HG03354 (cell line): ENCODE measurements at regions not wholly inside any gene's neighbourhood (a gene's known extent, or its start where the extent isn't known, plus 50 kb on each side); places are given as distances from the start of the nearest gene placed in this dataset.
"Not testable (repeated sequence)": the region's sequence is repeated elsewhere in the genome, so short reads cannot be mapped to it uniquely, and the experiment has no call there.

Source experiments
- ATAC-seq: cut with Tn5 transposase; IDR thresholded peaks from one replicate; pipeline ENCODE4 v1.9.1; 2021; ENCODE audit warnings: mild to moderate bottlenecking; ENCODE audit not compliant: unreplicated experiment, poor library complexity, severe bottlenecking

DNA sequence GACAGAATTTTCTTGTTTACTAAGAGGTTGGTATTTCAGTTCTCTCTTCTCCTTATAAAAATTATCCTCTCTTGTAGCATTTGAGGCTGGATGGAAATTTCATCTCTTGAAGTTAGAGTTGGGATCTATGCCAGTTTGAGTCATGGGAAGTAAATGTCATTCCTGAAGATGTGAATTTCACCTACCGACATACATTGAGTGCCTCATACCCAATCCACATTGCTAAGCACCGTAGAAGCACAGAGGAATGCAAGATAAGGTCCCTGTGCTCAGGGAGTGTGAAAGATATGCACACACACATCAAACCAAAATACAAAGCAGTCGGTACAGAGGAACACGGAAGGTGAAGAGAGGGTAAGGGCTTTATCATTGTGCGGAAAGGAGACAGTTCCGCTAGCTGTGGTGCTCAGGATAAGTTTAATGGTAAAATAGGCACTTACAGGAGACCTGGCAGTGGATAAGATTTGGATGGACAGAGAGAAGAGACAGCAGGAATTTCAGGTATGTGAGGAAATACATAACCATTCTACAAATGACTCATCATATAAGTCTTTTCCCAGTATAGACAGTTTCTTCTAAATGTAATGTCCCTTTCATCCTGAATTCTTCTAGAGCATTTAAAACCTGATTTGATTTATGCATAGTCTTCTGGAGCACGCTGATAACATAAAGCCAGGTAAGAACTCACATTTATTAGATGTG lies 205.3 kb upstream of the ST6GAL2 start:
- ATAC-seq: no peak

DNA sequence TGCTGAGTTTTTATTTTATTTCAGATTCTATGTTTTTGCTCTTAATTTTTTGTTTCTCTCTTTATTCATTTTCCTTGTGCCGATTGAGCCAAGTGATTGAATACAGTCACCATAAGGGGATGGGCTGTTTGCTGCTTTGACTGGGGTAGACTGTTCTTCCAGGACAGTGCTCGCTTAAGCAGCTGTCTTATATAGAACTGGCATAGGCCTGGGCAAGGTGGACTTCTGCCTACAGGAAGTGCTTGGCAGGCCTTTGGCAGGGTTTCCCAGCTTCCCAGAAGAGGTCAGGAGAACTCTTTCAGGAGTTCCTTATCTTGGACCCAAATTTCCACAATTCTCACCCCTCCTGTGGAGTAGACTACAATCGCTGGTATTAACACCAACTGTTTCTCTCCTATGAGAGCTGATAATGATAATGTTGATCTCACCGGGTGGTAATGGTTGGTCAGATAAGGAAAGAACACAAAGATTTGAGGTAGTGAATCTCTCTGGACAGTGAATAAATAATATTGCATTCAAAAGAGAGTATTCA lies 207.5 kb upstream of the ST6GAL2 start:
- no peak for ATAC-seq

DNA sequence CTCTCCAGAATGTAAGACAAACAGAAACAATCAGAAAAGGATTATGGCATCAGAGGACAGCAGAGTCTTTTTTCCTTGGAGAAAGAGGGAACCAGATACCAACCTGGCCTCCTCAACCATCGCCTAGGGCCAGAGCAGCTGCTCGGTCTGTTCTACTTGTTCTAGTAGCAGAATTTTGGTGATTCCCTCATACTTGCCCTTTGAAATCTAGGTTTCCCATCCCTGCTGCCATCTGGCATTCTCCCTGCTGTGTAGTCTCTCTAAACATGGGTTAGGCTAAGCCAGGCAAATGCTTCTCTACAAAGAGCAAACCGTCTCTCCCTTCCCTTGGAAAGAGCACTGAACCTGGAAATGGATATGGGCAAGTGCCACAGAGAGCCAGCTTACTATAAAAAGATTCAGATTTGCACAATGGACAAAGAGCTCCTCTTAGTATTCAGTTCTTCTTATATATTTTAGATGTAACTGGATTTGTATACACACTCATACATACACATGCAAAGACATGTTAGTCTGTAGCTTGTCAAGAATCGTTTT lies 208.6 kb upstream of the ST6GAL2 start:
- ATAC-seq: no peak

DNA sequence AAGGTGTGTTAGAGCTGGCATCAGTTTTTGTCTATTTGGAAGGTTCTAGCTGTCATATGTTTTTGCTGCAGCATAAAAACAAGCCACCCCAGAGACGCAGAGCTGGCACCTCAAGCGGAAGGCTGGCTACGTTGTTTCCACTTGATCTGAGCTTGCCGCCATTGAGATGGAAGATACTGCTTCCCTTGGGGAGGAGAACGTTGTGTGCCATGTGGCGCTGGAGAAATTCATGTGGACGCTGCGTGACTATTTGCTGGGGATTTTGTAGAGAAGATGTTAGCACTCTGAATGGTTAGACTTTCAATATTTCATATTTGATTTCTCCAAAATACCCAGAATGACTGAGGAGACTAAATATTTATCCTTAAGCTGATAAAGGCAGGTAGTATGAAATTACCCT lies 216.2 kb upstream of the ST6GAL2 start:
- no peak for ATAC-seq

DNA sequence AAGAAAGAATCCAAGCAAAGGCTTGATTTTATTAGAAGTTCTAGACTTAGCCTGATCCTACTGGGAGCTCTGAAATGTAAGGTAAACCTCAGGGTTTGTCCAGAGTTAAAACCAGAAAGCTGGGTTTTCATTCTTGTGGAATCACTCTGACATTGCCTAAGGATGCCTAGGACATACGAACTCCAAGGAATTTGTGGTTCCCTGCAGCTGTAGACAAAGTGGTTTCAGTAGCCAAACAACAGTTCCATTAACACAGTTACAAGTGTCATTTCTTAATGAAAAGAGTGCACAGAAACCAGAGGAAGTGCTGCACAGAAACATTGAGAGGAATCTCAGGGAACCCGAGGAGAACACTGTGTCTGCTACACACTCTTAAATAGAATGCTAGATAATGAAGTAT lies 221.4 kb upstream of the ST6GAL2 start:
- no peak for ATAC-seq

DNA sequence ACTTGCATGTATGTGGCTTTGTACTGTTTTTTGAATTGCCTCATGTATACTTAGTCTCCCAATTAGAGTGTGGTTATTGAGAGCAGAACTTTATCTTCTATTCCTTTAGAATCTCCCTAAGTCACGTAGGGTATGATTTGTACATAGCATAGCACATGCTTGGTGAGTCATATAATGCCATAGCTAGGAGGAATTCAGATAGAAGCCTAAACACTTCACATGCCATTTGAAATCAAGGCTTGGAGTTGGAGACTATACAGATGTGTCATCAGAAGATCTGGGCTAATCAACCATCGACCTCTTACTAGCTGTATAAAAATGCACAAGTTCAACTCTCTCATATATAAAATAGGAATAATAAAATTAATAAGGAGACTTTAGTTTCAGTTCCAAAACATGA lies 222.6 kb upstream of the ST6GAL2 start:
- no peak for ATAC-seq

DNA sequence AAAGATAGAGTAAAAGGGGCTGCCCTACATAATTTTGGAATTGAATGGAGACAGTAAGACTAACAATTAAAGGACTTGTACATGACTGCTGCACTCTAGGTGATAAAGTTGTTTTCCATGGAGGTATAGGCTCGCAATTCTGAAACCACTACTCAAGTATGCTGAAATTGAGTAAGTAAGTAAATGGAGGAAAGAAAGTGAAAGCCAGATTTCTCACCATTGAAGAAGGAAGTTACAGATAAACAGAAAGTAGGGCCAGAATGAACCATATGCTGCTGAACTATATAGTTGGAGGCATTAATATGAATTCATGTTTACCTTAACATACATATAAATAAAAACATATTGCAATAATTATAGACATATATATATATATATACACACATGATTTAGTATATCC lies 225.7 kb upstream of the ST6GAL2 start:
- ATAC-seq: no peak

DNA sequence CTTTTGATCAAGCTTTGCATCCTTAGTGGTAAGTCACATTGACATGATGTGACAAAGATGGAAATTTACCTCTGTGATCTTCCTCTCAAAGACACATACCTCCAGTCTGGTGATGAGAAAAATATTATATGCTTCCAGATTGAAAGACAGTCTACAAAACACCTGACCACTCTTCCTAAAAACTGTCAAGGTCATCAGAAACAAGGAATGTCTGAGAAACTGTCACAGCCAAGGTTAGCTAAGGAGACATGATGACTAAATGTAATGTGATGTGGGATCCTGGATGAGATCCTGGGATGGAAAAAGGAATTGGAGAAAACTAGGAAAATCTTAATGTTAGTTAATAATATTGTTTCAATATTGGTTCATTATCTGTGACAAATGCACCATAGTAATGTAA lies 226.6 kb upstream of the ST6GAL2 start:
- ATAC-seq: no peak

DNA sequence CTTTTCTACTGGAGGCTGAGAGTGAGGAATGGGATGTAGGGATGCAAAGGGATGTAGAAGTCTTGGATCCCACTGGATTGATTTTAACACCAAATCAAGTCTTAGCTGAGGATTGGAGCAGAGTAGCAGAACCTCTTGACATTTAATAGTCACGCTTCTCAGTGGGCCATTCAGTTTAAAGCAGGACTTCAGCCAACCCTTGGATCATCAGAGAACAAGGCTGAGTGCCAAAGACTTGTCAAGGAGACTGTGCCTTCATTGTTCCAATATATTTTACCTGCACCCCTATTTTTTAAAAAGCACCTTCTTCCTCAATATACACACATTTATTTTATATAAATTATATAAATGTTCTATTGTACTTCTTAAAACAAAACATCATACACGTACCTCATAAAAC lies 242.4 kb upstream of the ST6GAL2 start:
- no peak for ATAC-seq

DNA sequence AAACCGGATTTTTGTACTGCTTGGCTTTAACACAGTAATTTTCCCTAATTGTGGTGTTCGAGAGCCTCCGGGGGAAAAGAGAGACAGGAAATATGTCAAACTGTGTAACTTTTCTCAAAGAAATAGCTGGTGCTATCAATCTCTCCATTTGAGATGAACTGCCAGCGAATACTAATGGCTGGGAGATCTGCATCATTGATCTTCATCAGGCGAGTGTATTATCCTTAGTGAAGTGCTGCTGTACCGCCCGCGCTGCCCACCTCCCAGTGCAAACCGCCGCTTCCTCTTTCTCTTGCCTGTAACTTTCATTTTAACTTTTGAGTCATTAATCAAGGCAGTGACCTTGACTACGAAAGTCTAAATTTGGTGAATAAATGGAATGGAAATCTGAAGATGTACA lies 246.1 kb upstream of the ST6GAL2 start:
- ATAC-seq: peak; percentile 96

DNA sequence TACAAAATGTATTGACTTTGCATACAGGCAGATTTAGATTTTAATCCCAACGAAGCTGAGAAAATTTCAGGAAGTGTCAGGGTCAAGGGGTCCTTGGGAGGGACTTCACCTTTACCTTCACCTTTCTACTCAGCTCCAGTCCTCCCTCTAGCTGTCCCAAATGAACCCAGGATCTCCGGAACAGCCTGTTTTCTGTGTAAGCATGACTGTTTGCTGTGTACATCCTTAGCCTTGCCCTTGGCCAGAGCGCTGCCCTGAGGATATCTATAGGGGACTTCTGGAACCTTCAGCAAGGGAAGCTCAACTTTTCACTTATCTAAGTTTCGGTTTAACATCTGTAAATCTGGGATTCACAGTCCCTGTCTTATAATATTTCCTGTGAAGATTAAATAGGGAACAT lies 246.8 kb upstream of the ST6GAL2 start:
- ATAC-seq: no peak

DNA sequence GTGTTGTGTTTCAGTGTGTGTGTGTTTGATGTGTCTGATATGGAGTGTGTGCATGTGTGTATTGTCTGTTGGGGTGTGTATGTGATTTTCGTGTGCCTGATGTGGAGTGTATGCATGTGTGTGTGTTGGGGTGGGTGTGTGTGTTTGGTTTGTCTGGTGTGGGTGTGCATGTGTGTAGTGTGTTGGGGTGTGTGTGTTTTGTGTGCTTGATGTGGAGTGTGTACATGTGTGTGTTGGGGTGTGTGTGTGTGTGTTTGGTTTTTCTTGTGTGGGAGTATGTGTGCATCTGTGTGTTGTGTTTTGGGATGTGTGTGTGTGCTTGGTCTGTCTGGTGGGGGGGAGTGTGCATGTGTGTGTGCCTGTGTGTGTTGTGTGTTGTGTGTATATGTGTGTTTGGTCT lies 247.4 kb upstream of the ST6GAL2 start:
- ATAC-seq: no peak

DNA sequence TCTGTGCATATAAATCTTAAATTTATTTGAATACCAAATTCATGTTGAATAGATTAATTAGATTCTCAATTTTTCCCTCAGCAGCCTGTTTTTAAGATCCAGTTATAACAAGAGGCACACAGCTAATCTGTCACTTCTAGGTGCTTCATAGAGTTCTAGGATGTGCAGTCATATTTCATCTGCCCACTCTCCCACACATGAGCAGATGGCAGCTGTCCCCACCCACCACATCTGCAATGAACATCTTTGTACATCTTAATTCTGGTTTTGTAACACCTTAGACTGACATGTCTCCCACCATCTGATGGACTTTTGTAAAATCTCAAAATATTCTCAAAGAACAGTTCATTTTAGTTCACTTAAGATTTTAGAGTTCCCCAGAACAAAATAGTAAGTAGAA lies 250.8 kb upstream of the ST6GAL2 start:
- ATAC-seq: no peak

DNA sequence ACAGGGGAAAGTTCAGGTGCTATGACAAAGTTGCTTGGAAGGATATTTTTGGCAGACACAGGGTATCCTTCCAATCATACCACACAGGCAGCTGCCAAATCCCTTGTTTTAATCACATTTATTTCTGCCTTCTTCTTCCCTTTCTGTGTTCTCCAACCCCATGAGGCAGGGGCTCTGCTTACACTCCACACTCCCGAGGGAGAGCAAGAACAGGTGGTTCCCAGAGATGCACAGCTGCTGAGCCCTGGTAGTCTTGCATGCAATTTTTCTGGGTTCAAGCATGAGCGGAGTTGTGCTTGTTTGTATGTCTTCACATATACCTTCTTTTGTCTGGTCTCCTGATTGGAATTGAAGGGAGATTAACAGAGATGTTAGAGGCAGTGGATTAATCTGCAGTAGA lies 251.7 kb upstream of the ST6GAL2 start:
- no peak for ATAC-seq

DNA sequence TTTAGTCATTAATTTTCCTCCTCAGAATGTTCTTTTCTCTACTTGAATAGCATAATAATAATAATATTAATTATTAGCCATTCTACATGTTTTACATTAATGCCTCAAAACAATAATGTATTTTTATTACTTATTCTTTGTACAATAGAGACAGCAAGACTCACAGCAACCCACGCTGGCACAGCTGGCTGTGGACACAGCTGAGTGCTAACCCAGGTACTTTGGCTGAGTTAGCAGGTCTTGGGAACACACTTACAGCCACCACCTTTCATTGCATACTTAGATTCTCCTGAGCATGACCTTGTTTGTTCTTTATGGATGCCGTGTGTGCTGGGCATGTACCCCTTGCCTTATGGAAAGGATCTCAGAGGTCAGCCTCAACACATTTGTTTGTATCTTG lies 260.2 kb upstream of the ST6GAL2 start:
- ATAC-seq: no peak

DNA sequence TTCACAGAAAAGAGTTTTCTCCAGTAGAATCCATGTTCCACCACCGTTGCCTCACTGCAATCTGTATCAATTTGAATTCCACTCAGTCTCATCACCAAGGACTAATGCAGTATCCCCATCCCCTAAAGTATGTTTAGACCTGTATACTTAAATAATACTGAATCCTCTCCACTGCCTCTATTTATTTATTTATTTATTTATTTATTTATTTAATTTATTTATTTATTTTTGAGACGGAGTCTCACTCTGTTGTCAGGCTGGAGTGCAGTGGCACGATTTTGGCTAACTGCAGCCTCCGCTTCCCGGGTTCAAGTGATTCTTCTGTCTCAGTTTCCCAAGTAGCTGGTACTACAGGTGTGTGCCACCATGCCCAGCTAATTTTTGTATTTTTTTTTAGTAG lies 260.7 kb upstream of the ST6GAL2 start:
- ATAC-seq: not testable (repeated sequence)

DNA sequence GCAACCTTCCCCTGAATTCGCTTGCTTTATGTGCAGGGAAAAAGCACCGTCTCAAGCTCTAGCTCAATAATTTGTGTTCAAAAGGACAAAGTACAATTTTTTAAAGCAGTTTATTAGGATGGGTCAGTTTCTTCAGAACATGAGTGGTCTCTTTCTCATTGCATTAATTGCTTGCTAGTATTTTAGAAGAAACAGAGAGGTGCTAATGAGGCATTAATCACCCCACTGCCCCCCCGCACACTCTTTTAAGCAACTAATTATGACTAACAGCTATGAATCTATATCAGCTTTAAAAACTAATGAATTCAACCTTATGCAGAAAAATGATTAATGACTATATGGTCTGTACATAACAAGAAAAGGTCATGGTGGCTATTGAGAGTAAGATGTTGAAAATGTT lies 262.1 kb upstream of the ST6GAL2 start:
- no peak for ATAC-seq

DNA sequence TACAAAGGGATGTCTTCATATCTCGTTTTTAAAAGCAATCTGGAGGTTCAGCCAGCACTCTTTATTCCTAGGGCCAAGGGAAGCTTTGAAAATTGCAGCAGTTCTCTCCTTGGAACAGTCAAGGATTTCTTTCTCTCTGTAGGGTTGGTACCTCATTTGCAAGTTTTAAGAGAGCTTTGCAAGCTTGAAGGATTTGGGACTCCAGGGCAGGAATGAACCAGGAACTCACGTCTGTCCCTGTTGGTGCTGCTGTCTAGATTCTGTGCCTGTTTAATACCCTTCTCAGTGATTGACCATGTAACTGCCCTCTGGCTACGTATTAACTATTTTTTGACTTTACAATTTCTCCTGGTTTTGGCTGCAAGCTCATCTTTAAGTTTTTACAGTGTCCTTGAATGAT lies 262.5 kb upstream of the ST6GAL2 start:
- no peak for ATAC-seq

DNA sequence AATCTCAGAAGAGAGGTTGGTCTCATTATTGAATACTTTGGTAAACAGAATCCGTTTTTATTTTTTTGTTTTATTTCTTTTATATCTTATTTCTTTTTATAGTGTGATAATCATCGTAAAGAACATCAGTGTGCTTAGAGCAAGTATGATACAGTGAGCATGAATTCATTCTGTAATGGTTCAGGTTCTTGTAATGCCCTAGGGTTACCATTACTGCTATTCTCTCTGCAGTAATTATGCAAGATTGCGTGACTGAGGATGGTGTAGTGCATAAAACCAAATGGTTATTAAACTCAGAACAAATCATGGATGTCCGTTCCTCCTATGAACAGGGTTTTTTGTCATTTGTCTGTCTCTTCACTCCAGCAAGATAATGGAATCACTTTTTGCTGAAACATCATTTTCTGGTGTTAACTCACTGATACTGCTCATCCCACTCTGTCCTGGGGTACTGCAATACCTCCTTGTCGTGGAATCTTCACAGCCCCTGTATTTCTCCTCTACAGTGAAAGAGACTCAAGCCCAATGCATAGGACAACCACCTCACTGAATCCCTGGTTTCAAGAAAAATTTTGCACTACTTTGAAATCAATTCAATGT lies 274.8 kb upstream of the ST6GAL2 start:
- no peak for ATAC-seq

DNA sequence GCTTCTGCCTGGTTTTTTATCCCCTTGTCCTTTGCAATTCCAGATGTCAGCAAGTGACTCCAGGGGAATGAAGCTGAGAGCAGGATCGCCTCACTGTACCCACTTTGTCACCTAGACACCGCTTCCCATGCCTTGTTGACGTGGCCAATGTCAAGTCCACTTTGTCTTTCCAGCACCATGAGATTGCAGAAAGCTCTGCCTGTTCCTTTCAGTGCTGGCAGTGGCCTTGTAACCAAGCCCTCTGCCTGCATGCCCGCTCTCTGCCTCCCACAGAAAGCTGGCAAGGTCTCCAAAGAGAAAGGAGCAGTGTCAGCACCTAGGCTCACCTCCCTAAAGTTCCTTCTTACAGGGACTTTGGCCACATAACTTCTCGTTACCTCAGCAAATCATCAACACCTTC lies 282.2 kb upstream of the ST6GAL2 start:
- no peak for ATAC-seq

DNA sequence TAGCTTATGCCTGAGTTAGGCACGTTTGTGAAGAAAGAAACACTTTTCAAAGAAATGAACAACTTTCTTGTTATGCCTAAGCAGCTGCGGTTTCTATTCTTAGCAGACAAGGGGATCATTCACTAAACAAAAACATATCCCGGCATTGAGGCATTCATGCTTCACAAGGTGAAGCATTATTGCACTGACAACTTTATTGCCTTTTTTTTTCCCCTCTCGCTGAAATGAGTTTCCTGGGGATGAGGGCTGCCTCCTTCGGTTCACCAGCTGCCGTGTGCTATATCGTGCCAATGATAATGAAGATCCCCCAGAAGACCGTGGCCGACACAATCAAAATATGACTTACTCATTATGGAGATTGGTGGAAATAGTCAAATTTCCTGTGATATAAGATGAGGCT lies 288.2 kb upstream of the ST6GAL2 start:
- no peak for ATAC-seq
